OCI-LY3 (cell line): ENCODE measurements at regions not wholly inside any gene's neighbourhood (a gene's known extent, or its start where the extent isn't known, plus 50 kb on each side); places are given as distances from the start of the nearest gene placed in this dataset.

Experiments used
- H2AFZ ChIP-seq: fragments of 200-600, 300-600 bp; shearing (Covaris generic); 2 replicates; pipeline ENCODE4 v1.6.0; 2014; ENCODE audit warnings: antibody characterized with exemption, low read depth, low read length
- H3K27ac ChIP-seq: fragments of 200-600, 300-600 bp; sonication (generic); 2 replicates; pipeline ENCODE4 v1.5.1; 2014; ENCODE audit warnings: mild to moderate bottlenecking, low read length, moderate library complexity, mixed read lengths
- H3K27me3 ChIP-seq: fragments of 200-600, 300-600 bp; sonication (generic); 2 replicates; pipeline ENCODE4 v1.6.1; 2014; ENCODE audit warnings: low read depth, low read length, mixed read lengths
- H3K36me3 ChIP-seq: fragments of 200-600, 300-600 bp; sonication (generic); replicated peaks from 2 replicates; pipeline ENCODE3; 2014; ENCODE audit warnings: low read depth, low read length, mixed read lengths
- H3K4me1 ChIP-seq: fragments of 300-600, 200-600 bp; sonication (generic); 2 replicates; pipeline ENCODE4 v1.6.1; 2014; ENCODE audit warnings: low read length, mixed read lengths
- H3K4me2 ChIP-seq: fragments of 200-600, 300-600 bp; sonication (generic); 2 replicates; pipeline ENCODE4 v1.6.1; 2014; ENCODE audit warnings: low read length, mixed read lengths
- H3K4me3 ChIP-seq: fragments of 300-600, 200-600 bp; sonication (generic); 2 replicates; pipeline ENCODE4 v1.5.1; 2014; ENCODE audit warnings: antibody characterized with exemption, mild to moderate bottlenecking, low read length, moderate library complexity
- H3K79me2 ChIP-seq: fragments of 300-600, 200-600 bp; shearing (Covaris generic); 2 replicates; pipeline ENCODE4 v1.6.1; 2014; ENCODE audit warnings: mild to moderate bottlenecking, low read length, mixed read lengths
- H3K9ac ChIP-seq: fragments of 300-600, 200-600 bp; shearing (Covaris generic); 2 replicates; pipeline ENCODE4 v1.6.0; 2014; ENCODE audit warnings: mild to moderate bottlenecking, low read length, moderate library complexity
- H3K9me3 ChIP-seq: fragments of 200-600, 300-600 bp; shearing (Covaris generic); 2 replicates; pipeline ENCODE4 v1.6.1; 2014; ENCODE audit warnings: low read length, mixed read lengths; ENCODE audit not compliant: insufficient read depth
- H4K20me1 ChIP-seq: fragments of 200-600, 300-600 bp; sonication (generic); 2 replicates; pipeline ENCODE4 v1.6.1; 2016; ENCODE audit warnings: low read length, mixed read lengths; ENCODE audit not compliant: insufficient read depth
- CTCF ChIP-seq: fragments of 200-600, 300-600 bp; sonication (generic); IDR thresholded peaks from 2 replicates; pipeline ENCODE4 v1.5.1; 2014; ENCODE audit warnings: antibody characterized with exemption, low read length, low read depth
- EZH2phosphoT487 ChIP-seq: fragments of 200-600 bp; shearing (Covaris generic); IDR thresholded peaks from 2 replicates; pipeline ENCODE4 v1.6.1; 2018; ENCODE audit warnings: antibody characterized with exemption, mixed run types, low read depth

GRCh38 chr17:70527364-70527888 is 358.1 kb downstream of the KCNJ2 start:
- Histone ChIP-seq H2AFZ (no peak overlapping the region), H3K4me3 (no peak overlapping the region), H3K9me3 (no peaks in the 10 kb centered on the region), H3K36me3 (no peaks in the 10 kb centered on the region), H3K4me2 (peak overlapping the region; percentile 8), H3K4me1 (peaks cover 10% of the 10 kb centered on the region), H4K20me1 (no peaks in the 10 kb centered on the region), H3K79me2 (no peaks in the 10 kb centered on the region), H3K27me3 (no peaks in the 10 kb centered on the region), H3K27ac (no peak overlapping the region), H3K9ac (no peak overlapping the region)
- TF ChIP-seq CTCF (no peak), EZH2phosphoT487 (no peak)

GRCh38 chr17:70533427-70533826 is 364.1 kb downstream of the KCNJ2 start:
- H3K4me3 ChIP-seq: no peak overlapping the region
- no peaks in the 10 kb centered on the region for H3K79me2 ChIP-seq
- peaks cover 5% of the 10 kb centered on the region for H3K4me1 ChIP-seq
- no peak overlapping the region for H3K27ac ChIP-seq
- H3K27me3 ChIP-seq: no peaks in the 10 kb centered on the region
- H4K20me1 ChIP-seq: no peaks in the 10 kb centered on the region
- no peak overlapping the region for H3K4me2 ChIP-seq
- no peak for TF ChIP-seq CTCF
- no peaks in the 10 kb centered on the region for H3K9me3 ChIP-seq
- H3K36me3 ChIP-seq: no peaks in the 10 kb centered on the region
- H2AFZ ChIP-seq: no peak overlapping the region
- no peak overlapping the region for H3K9ac ChIP-seq

GRCh38 chr17:70535986-70536385 is 366.7 kb downstream of the KCNJ2 start:
- TF ChIP-seq CTCF (no peak), EZH2phosphoT487 (no peak)
- Histone ChIP-seq H3K4me2 (no peak overlapping the region), H3K9ac (no peak overlapping the region), H3K27me3 (no peaks in the 10 kb centered on the region), H3K4me1 (peaks cover 14% of the 10 kb centered on the region), H3K27ac (no peak overlapping the region), H4K20me1 (no peaks in the 10 kb centered on the region), H3K4me3 (no peak overlapping the region), H3K79me2 (no peaks in the 10 kb centered on the region), H2AFZ (no peak overlapping the region), H3K36me3 (no peaks in the 10 kb centered on the region), H3K9me3 (no peaks in the 10 kb centered on the region)

GRCh38 chr17:70539132-70539924 is 370.0 kb downstream of the KCNJ2 start:
- no peaks in the 10 kb centered on the region for H3K36me3 ChIP-seq
- H3K4me2 ChIP-seq: no peak overlapping the region
- H3K9me3 ChIP-seq: no peaks in the 10 kb centered on the region
- H2AFZ ChIP-seq: no peak overlapping the region
- no peak overlapping the region for H3K4me3 ChIP-seq
- H4K20me1 ChIP-seq: no peaks in the 10 kb centered on the region
- TF ChIP-seq CTCF (no peak), EZH2phosphoT487 (no peak)
- H3K79me2 ChIP-seq: no peaks in the 10 kb centered on the region
- no peak overlapping the region for H3K27ac ChIP-seq
- no peaks in the 10 kb centered on the region for H3K27me3 ChIP-seq
- no peak overlapping the region for H3K9ac ChIP-seq
- H3K4me1 ChIP-seq: peaks cover 15% of the 10 kb centered on the region
